Cerebellar nuclear complex (tissue), 1 donor: ENCODE measurements at regions not wholly inside any gene's neighbourhood (a gene's known extent, or its start where the extent isn't known, plus 50 kb on each side); places are given as distances from the start of the nearest gene placed in this dataset.
"Not testable (repeated sequence)": the region's sequence is repeated elsewhere in the genome, so short reads cannot be mapped to it uniquely, and the experiment has no call there.

Source experiments
- DNase-seq, 2 experiments: peaks; one replicate each; lab custom pipeline; 2025; lab: John Stamatoyannopoulos, UW

DNA sequence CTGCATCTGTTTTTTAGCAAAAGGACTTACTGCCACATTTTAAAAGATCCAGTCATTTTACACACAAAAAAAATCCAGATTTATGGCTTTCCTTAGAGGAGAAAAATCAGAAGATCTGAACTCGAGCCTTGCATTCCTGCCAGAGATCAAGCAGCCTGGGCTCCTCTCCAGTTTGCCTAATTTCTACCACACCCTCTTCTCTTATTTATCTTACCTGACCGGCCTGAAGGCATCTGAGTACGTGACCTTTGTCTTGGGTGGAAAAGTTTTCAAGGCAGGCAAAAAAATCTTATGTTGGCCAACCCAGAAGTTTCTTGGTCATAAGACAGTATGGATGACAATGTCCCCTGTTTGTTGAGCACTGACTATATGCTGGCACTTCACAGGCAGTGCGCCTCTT lies 60.3 kb downstream of the CHRD start:
- DNase-seq = no peak

GRCh38 chr3:184441202-184441900 lies 61.5 kb downstream of the CHRD start:
- DNase-seq = no peak

- no peak for DNase-seq
These were observed 63.5 kb downstream of the CHRD start for GRCh38 chr3:184443364-184443763.

GRCh38 chr3:184443831-184444230 lies 64.0 kb downstream of the CHRD start:
- DNase-seq = no peak

GRCh38 chr3:184448321-184449160 lies 68.7 kb downstream of the CHRD start:
- DNase-seq = no peak

- DNase-seq = no peak
These were observed 69.3 kb downstream of the CHRD start for GRCh38 chr3:184449161-184449515.

- DNase-seq = no peak
These were observed 70.7 kb downstream of the CHRD start for GRCh38 chr3:184450547-184450946.

- DNase-seq = no peak
These were observed 73.4 kb downstream of the CHRD start for GRCh38 chr3:184453296-184453695.

GRCh38 chr3:184455991-184456390 lies 76.1 kb downstream of the CHRD start:
- no peak for DNase-seq

GRCh38 chr3:184456476-184456875 lies 76.6 kb downstream of the CHRD start:
- DNase-seq = no peak

DNA sequence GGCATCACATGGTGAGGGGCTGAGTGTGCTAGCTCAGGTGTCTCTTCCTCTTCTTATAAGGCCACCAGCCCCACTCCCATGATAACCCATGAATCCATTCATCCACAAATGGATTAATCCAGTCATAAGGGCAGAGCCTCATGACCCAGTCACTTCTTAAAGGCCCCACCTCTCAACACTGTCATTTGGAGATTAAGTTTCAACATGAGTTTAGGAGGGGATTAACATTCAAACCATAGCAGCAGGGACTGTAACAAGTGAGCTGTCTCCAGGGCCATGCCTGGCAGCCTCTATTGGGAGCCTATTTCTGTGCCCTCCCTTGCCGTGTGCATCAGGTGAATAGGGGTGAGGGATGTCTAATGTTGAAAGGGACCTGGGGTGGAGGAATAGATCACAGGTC lies 77.5 kb downstream of the CHRD start:
- DNase-seq = no peak

- not testable (repeated sequence) for DNase-seq
These were observed 78.0 kb downstream of the CHRD start for GRCh38 chr3:184457784-184458377.

- DNase-seq = no peak
These were observed 79.5 kb downstream of the CHRD start for GRCh38 chr3:184459355-184459754.

DNA sequence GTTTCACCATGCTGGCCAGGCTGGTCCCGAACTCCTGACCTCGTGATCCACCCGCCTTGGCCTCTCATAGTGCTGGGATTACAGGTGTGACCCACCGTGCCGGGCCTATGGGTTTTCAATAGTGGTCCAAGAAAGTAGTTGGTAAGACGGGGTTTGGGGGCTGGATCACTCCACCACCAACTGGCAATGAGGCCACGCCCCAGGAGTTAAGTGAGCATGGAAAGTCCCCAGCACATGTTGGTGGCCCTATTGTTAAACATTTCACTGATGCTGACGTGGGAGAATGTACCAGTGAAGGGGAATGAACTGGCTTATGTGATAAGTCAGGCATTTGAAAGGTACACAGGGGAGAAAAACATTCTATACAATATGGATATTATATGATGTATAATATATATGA lies 80.4 kb downstream of the CHRD start:
- no peak for DNase-seq

DNA sequence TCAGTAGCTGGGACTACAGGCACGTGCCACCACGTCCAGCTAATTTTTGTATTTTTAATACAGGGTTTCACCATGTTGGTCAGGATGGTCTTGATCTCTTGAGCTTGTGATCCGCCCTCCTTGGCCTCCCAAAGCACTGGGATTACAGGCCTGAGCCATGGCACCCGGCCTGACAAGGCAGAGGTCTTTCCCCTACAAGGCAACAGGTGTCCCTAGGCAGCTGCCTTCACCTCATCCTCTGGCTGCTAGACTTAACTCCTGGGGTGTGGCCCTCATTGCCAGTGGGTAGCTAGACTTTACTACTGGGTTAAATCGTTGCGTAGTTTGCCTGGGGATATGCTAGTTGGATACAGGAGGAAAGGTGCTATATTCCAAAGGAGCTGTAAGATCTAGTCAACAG lies 81.4 kb downstream of the CHRD start:
- DNase-seq = no peak

- no peak for DNase-seq
These were observed 86.1 kb downstream of the CHRD start for GRCh38 chr3:184465883-184466412.

DNA sequence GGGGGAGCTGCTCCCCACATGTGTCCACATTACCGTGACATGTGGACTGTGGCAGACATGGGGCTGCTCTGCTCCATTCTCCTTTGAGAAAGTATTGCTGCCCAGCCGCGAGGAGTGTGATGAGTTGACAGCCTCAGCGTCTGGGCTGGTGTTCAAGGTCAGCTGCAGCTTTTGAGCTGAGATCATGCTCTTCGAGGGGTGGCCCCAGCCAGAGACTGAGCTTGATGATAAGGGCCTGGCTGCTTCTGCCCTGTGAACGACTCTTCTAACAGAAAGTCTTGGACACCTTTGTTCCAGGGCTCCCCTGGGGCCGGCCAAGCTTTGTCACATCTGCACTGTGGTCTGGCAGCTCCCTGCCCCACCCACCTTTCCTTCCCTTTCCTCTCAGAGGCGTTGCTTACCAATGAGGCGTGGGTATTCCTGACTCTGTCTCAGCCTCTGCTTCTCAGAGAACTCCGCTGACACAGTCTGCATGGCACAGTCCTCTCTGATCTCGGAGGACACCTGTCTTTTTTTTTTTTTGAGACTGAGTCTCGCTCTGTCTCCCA lies 86.6 kb downstream of the CHRD start:
- DNase-seq = no peak

- DNase-seq = no peak
These were observed 87.3 kb downstream of the CHRD start for GRCh38 chr3:184467171-184467570.

DNA sequence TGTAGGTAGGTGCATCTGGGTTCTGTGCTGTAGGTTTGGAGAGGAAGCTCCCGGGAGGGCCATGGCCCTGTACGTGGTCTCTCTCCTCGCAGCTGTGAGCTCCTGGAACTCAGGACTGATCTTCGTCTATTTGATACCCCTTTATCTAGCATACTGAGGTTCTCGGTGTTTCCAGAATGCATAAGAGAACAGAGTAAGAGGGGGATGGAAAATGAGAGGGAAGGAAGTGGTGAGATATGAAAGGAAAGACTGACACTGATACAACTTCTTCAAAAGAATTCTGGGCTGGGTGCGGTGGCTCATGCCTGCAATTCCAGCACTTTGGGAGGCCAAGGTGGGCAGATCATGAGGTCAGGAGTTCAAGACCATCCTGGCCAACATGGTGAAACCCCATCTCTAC lies 90.7 kb downstream of the CHRD start:
- no peak for DNase-seq

GRCh38 chr3:184471439-184471838 lies 90.1 kb upstream of the EPHB3 start:
- no peak for DNase-seq

DNA sequence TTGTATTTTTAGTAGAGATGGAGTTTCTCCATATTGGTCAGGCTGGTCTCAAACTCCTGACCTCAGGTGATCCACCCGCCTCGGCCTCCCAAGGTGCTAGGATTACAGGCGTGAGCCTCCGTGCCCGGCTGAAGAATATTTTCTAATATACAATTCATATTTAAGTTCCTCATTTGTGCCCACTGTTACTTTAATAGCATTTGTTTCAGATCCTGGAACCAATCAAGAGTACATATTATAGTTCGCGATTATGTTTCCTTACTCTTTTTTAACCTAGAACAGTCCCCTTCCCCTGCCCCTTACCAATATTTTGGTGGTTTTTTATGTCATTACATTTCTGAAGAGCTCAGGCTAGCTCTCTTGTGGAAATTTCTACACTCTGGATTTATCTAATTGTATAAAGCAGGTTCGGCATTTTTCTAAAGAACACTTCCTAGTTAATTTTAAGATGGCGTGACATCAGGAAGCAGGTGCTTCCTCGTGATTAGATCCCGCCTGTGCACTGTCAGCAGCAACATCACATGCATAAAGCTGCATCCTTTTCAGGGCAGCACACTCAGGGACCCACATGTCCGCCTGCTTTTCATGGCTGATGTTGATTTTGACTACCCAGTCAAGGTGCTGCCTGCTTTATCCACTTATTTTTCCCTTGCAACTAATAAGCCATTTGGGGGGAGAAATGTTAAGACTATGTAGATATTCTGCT lies 88.7 kb upstream of the EPHB3 start:
- no peak for DNase-seq

GRCh38 chr3:184474897-184475296 lies 86.7 kb upstream of the EPHB3 start:
- DNase-seq = no peak
